ENCODE measurements at regions not wholly inside any gene's neighbourhood (a gene's known extent, or its start where the extent isn't known, plus 50 kb on each side); places are given as distances from the start of the nearest gene placed in this dataset.

DNA sequence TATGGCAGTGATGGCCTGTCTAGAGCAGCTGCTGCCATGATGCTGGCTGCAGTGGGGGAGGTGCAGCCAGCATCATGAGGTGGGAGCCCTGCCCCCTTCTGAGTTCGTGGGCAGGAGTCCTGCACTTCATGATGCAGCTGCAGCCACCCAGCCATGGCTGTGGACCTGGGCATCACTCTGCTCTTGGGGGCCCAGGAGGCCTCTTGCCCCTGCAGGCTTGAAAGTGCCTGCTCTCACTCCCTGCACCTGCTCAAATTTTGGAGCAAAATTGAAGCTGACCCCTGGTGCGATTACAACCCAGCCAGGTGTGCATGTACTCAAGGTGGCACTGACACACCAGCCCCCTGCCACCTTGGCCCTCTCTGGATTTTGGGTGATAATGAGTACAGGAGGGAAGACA, 712.9 kb downstream of the NUP35 start:
- TF ChIP-seq EGR1 (IDR thresholded peaks at IDR 0.05), result no peak
- TF ChIP-seq ZBTB7A (IDR thresholded peaks at IDR 0.05; ENCODE audit: low read depth), result no peak
- no peak for TF ChIP-seq NFIC (IDR thresholded peaks at IDR 0.05)
- no peak for TF ChIP-seq TEAD4 (IDR thresholded peaks at IDR 0.05)
- TF ChIP-seq MAX (IDR thresholded peaks at IDR 0.05), result no peak
- no peak for TF ChIP-seq EP300 (IDR thresholded peaks at IDR 0.05; ENCODE audit: borderline replicate concordance)
- TF ChIP-seq TCF12 (IDR thresholded peaks at IDR 0.05; ENCODE audit: low read depth), result no peak
- TF ChIP-seq, protein P1, sequence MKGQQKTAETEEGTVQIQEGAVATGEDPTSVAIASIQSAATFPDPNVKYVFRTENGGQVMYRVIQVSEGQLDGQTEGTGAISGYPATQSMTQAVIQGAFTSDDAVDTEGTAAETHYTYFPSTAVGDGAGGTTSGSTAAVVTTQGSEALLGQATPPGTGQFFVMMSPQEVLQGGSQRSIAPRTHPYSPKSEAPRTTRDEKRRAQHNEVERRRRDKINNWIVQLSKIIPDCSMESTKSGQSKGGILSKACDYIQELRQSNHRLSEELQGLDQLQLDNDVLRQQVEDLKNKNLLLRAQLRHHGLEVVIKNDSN (IDR thresholded peaks at IDR 0.05), result no peak
- no peak for TF ChIP-seq FOXM1 (IDR thresholded peaks at IDR 0.05; ENCODE audit: borderline replicate concordance, low read depth)
- TF ChIP-seq YY1 (IDR thresholded peaks at IDR 0.05; ENCODE audit: low read depth), result no peak
- no peak for TF ChIP-seq RAD21 (IDR thresholded peaks at IDR 0.05; ENCODE audit: low read depth)
- no peak for TF ChIP-seq CEBPB (IDR thresholded peaks at IDR 0.05)
- no peak for TF ChIP-seq TAF1 (IDR thresholded peaks at IDR 0.05; ENCODE audit: low read depth)
- no peak for TF ChIP-seq CREB1 (IDR thresholded peaks at IDR 0.05; ENCODE audit: low read depth)
- TF ChIP-seq, protein P2, sequence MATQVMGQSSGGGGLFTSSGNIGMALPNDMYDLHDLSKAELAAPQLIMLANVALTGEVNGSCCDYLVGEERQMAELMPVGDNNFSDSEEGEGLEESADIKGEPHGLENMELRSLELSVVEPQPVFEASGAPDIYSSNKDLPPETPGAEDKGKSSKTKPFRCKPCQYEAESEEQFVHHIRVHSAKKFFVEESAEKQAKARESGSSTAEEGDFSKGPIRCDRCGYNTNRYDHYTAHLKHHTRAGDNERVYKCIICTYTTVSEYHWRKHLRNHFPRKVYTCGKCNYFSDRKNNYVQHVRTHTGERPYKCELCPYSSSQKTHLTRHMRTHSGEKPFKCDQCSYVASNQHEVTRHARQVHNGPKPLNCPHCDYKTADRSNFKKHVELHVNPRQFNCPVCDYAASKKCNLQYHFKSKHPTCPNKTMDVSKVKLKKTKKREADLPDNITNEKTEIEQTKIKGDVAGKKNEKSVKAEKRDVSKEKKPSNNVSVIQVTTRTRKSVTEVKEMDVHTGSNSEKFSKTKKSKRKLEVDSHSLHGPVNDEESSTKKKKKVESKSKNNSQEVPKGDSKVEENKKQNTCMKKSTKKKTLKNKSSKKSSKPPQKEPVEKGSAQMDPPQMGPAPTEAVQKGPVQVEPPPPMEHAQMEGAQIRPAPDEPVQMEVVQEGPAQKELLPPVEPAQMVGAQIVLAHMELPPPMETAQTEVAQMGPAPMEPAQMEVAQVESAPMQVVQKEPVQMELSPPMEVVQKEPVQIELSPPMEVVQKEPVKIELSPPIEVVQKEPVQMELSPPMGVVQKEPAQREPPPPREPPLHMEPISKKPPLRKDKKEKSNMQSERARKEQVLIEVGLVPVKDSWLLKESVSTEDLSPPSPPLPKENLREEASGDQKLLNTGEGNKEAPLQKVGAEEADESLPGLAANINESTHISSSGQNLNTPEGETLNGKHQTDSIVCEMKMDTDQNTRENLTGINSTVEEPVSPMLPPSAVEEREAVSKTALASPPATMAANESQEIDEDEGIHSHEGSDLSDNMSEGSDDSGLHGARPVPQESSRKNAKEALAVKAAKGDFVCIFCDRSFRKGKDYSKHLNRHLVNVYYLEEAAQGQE (IDR thresholded peaks at IDR 0.05; ENCODE audit: low read depth), result no peak

- TF ChIP-seq CEBPB (IDR thresholded peaks at IDR 0.05), result no peak
- no peak for TF ChIP-seq YY1 (IDR thresholded peaks at IDR 0.05; ENCODE audit: low read depth)
- TF ChIP-seq EGR1 (IDR thresholded peaks at IDR 0.05), result no peak
- no peak for TF ChIP-seq FOXM1 (IDR thresholded peaks at IDR 0.05; ENCODE audit: borderline replicate concordance, low read depth)
- TF ChIP-seq TEAD4 (IDR thresholded peaks at IDR 0.05), result no peak
- TF ChIP-seq TCF12 (IDR thresholded peaks at IDR 0.05; ENCODE audit: low read depth), result no peak
- TF ChIP-seq TAF1 (IDR thresholded peaks at IDR 0.05; ENCODE audit: low read depth), result no peak
- no peak for TF ChIP-seq RAD21 (IDR thresholded peaks at IDR 0.05; ENCODE audit: low read depth)
- TF ChIP-seq ZBTB7A (IDR thresholded peaks at IDR 0.05; ENCODE audit: low read depth), result no peak
- TF ChIP-seq, protein P2 (IDR thresholded peaks at IDR 0.05; ENCODE audit: low read depth), result no peak
- no peak for TF ChIP-seq MAX (IDR thresholded peaks at IDR 0.05)
Measured at GRCh38 chr2:183838295-183838694, 714.1 kb downstream of the NUP35 start.

DNA sequence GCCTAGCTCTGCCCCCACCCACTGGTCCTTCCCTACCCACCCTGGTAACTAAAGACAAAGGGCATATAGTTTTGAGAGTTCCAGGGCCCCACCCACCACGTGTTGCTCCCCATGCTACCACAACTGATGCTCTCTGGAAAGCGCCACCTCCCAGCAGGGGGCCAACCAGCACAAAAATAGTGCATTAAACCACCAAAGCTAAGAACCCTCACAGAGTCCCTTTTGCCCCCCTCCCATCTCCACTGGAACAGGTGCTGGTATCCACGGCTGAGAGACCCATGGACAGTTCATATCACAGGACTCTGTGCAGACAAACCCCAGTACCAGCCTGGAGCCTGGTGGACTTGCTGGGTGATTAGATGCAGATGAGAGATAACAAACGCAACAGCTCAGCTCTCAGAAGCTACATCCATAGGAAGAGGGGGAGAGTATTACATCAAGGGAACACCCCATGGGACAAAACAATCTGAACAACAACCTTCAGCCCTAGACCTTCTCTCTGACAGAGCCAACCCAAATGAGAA, 715.9 kb downstream of the NUP35 start:
- no peak for TF ChIP-seq TEAD4 (IDR thresholded peaks at IDR 0.05)
- TF ChIP-seq YY1 (IDR thresholded peaks at IDR 0.05; ENCODE audit: low read depth), result no peak
- no peak for TF ChIP-seq EP300 (IDR thresholded peaks at IDR 0.05; ENCODE audit: borderline replicate concordance)
- TF ChIP-seq FOXM1 (IDR thresholded peaks at IDR 0.05; ENCODE audit: borderline replicate concordance, low read depth), result no peak
- no peak for TF ChIP-seq NFIC (IDR thresholded peaks at IDR 0.05)
- TF ChIP-seq, protein P2 (IDR thresholded peaks at IDR 0.05; ENCODE audit: low read depth), result no peak
- no peak for TF ChIP-seq EGR1 (IDR thresholded peaks at IDR 0.05)
- no peak for TF ChIP-seq CREB1 (IDR thresholded peaks at IDR 0.05; ENCODE audit: low read depth)
- TF ChIP-seq MAX (IDR thresholded peaks at IDR 0.05), result no peak
- no peak for TF ChIP-seq ZBTB7A (IDR thresholded peaks at IDR 0.05; ENCODE audit: low read depth)
- TF ChIP-seq RAD21 (IDR thresholded peaks at IDR 0.05; ENCODE audit: low read depth), result no peak
- TF ChIP-seq, protein P1 (IDR thresholded peaks at IDR 0.05), result no peak
- no peak for TF ChIP-seq TAF1 (IDR thresholded peaks at IDR 0.05; ENCODE audit: low read depth)
- TF ChIP-seq CEBPB (IDR thresholded peaks at IDR 0.05), result no peak
- no peak for TF ChIP-seq TCF12 (IDR thresholded peaks at IDR 0.05; ENCODE audit: low read depth)

- TF ChIP-seq, protein P2 (IDR thresholded peaks at IDR 0.05; ENCODE audit: low read depth), result no peak
- TF ChIP-seq YY1 (IDR thresholded peaks at IDR 0.05; ENCODE audit: low read depth), result no peak
- TF ChIP-seq ZBTB7A (IDR thresholded peaks at IDR 0.05; ENCODE audit: low read depth), result no peak
- no peak for TF ChIP-seq FOXM1 (IDR thresholded peaks at IDR 0.05; ENCODE audit: borderline replicate concordance, low read depth)
- TF ChIP-seq RAD21 (IDR thresholded peaks at IDR 0.05; ENCODE audit: low read depth), result no peak
- TF ChIP-seq TCF12 (IDR thresholded peaks at IDR 0.05; ENCODE audit: low read depth), result no peak
- TF ChIP-seq MAX (IDR thresholded peaks at IDR 0.05), result no peak
- TF ChIP-seq EP300 (IDR thresholded peaks at IDR 0.05; ENCODE audit: borderline replicate concordance), result no peak
- no peak for TF ChIP-seq NFIC (IDR thresholded peaks at IDR 0.05)
- no peak for TF ChIP-seq TAF1 (IDR thresholded peaks at IDR 0.05; ENCODE audit: low read depth)
- no peak for TF ChIP-seq TEAD4 (IDR thresholded peaks at IDR 0.05)
- no peak for TF ChIP-seq CREB1 (IDR thresholded peaks at IDR 0.05; ENCODE audit: low read depth)
- TF ChIP-seq CEBPB (IDR thresholded peaks at IDR 0.05), result no peak
- TF ChIP-seq EGR1 (IDR thresholded peaks at IDR 0.05), result no peak
- TF ChIP-seq, protein P1 (IDR thresholded peaks at IDR 0.05), result no peak
Measured at GRCh38 chr2:183859129-183859528, 734.9 kb downstream of the NUP35 start.
